NOMO-1 (cell line): ENCODE measurements at regions not wholly inside any gene's neighbourhood (a gene's known extent, or its start where the extent isn't known, plus 50 kb on each side); places are given as distances from the start of the nearest gene placed in this dataset.
"Not testable (repeated sequence)": the region's sequence is repeated elsewhere in the genome, so short reads cannot be mapped to it uniquely, and the experiment has no call there.

Source experiments
- DNase-seq, 2 experiments: peaks; one replicate each; lab custom pipeline; 2025; ENCODE audit not compliant: unreplicated experiment in 2 of 2; lab: John Stamatoyannopoulos, UW

DNA sequence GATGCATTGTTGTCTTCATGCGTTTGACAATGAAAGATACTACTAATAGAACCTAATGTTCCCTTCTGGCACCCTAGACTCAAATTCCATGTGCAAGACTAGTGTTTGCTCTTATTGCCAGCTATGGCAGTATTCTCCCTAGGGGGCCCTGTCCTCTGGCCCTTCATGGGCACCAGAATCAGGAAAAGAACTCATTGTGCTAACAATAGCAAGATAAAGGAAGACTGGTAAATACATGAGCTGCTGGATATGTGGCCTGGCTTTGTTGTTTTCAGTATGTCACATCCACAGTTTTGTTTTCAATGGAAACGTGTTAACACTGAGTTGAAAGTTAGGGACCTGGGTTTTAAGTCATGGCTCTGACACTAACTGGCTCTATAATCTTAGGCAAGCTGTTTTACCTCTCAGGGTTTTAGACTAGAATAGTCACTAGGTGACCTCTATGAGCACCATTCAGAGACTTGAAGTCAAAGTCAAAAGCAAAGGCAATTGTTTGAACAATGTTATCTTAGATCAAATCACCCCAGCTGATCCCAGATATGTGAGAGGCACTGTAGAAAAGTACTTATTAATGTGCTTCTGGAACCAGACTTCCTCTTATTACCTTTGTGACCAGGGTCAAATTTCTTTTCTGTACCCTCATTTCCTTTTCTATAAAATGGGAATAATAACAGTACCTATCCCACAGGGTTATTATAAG lies 253.7 kb upstream of the DIAPH2 start:
- DNase-seq, result no peak

DNA sequence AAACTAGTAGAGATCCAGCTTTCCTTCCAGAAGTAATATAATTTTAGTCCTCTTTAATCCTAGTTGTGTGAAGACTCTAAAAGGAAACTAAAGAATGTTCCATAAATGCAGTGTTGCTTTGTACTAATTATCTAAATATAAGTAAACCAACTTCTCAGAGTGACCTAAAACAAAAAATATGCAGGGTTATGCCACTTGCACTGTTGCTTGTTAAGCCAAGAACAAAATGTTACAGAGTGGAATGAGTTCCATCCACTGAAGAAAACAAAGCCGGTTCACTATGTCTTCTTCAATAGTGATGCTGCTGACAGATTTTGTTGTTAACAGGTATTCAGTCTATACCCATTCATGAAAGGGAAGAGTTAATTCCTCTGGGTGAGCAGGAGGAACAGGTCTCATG lies 252.0 kb upstream of the DIAPH2 start:
- no peak for DNase-seq

DNA sequence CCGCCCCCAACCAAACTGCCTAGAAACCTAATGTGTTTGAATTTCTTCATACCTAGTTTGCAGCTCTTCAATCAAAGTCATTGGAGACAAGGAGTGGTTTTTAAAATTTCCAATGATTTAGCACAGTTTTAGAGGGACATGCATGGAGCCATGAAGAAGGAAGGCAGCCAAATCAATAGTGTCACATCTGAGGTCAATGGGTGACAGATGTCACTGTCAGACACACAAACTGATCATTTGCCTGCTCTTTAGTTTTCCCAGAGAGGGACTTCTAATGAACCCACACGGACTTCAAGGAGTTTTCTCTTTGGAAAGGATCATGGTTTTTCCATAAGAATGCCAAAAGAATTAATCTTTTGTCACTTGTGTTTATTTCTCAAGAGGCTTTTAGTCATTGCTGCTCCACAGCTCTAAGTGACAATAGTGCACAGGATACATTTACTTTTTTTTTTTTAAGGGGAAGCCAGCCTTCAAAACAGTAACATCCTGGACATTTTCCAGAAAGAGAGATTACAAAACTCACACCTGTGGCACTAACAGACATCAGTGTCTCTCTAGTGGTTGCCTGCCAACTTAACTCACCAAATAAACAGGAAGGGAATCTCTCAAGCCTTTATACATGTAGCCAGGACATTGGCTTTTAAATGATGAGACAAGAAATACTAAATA lies 251.1 kb upstream of the DIAPH2 start:
- DNase-seq, result no peak

DNA sequence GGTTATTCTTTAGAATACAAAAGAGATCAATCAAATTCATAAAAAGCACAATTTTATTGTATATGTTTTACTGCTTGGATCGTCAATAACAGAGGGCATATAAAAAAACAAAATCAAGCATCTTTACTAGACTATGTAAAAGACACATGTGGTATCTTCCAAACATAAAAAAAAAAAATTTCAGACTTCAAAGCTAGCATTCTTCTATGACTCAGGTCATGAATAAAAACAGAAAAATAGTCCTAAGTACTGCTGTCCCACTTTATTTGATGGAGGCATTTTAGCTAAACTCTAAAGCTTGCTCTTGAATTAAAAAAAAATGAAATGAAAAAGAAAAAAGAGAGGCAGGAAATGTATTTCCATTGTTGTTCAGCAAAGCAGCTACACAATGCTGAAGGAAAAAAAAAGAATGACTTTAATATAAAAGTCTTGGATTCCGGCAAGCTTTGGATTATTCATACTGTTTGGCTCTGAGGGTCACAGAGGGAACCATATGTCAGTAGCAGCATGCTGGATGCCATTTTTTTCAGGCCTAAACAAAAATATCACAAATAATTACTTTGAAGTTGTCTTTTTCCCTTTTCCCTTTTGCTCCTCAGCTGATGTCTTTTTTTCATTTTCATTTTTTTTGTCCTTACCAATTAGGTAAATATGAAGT lies 249.1 kb upstream of the DIAPH2 start:
- DNase-seq, result no peak

DNA sequence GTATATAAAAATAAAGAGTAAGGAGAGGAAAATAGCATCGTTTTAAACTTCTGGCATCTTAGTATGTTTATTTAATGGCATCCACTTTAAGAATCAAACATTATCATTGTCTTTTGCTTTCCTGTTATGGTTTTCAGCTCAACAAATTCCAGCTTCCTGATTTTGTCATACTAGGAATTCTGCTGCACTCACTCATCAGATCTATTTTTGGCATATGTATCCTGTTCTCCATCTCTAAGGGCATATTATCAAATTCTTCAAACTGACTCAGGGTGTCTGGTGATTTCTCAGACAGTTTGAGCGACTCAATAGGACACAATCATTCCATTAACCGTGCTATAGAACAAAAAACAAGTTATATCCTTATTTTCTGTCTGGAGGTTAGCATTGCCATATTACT lies 248.5 kb upstream of the DIAPH2 start:
- DNase-seq, result no peak

DNA sequence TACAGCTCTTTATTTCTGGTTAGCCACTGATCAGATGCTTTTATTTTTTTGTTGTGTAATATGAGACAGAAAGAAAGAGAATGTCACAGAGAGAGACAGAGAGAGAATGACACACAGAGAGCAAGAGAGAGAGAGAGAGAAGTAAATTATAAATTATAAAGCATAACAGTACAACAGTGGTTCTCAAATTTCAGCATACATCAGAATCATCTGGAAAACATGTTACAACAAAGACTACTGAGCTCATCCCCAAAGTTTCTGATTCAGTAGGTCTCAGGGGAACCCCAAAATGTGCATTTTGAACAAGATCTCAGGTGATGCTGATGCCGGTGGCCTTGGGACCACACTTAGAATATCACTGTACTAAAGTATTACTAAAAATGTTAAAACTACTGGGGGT lies 245.8 kb upstream of the DIAPH2 start:
- no peak for DNase-seq

DNA sequence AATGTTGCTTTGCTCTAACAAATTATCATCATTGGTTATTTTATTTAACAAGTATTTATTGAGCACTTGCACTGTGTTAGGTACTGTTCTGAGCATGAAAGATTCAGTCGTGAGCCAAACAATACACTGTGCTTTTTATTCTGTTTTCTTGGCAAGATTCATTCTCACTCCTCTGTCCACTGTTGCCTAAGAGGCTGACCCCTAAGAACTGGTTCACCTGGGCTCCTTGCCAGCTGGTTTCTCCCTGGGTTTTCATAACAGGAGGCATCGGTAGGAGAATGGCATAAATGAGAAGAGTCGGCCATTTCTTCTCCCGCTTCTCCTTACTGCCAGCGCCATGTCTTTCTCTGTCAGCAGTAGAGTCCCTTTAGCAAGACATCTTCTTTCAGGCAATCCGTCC lies 243.7 kb upstream of the DIAPH2 start:
- no peak for DNase-seq

DNA sequence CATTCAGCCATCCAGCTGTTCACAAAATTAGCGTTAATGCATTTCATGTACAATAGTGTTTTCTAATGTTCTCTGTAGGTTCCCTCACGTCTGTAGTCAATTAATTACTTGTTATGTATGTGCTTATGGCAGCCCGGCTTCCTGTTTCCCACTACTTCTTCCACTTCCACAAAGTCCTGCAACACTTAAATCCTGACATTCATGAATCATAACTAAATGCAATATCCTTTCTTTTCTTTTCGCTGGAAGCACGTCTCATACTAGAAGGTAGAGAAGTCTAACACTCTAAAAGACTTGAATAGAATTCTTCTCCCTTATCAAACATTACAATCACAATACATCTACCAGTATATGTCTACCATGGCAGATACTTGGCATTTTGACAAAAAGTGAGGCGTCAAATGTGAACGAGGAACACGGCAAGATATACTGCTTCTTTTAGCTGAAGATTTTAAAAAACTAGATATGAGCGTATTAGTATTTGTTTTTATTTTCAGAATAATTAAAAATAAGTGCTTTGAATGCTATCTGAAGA lies 239.0 kb upstream of the DIAPH2 start:
- no peak for DNase-seq

DNA sequence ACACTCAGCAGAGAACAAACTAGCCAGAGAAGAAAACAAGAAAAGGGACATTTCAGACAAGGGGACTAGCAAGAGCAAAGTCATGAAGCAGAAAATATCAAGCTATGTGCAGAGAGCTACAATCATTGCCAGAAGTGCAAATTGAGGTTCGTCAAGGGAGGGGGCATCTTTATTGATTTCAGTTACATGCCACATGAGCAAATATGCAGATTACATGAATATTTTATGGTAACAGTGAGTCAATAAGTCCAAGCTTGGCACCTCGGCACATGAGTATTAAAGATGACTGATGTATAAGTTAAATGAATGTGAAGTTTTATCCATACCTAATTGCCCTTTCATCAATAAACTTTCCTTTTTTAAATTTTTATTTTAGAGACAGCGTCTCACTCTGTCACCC lies 238.1 kb upstream of the DIAPH2 start:
- DNase-seq, result no peak

DNA sequence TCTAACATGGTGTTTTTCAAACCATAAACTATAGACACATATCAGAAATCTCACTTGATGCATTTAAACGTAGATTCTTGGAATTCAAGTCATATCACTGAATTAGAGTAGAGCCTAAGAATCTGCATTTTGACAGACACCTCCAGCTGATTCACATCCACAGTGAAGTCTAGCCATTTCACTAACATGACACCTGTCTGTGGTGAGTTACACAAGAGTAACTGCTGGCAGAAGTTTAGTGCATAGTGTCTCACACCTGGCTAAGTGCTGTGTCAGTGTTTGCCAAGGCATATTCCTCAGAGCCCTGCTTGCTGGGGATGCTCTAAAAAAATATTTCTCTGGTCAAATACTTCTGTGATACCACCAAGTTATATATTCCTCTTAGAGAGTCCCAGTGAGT lies 237.5 kb upstream of the DIAPH2 start:
- no peak for DNase-seq

DNA sequence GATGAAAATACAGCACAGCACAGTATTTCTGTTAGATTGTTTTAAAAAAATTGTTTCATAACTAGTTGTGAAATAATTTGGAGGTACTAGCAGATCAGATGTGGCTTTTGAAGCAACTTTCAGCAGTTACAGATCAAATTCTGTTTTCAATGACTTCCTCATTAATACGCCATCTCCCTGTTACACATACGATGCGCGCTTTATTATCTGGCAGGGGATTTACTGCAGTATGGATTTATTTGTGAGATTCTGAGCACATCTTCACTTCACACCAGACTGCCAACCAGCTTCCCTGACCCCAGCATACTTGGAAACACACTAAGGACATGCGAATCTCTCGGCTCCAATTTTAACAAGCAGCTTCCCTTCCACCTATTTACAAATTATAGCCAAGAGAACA lies 235.5 kb upstream of the DIAPH2 start:
- DNase-seq, result peak; percentile 29 to 83

DNA sequence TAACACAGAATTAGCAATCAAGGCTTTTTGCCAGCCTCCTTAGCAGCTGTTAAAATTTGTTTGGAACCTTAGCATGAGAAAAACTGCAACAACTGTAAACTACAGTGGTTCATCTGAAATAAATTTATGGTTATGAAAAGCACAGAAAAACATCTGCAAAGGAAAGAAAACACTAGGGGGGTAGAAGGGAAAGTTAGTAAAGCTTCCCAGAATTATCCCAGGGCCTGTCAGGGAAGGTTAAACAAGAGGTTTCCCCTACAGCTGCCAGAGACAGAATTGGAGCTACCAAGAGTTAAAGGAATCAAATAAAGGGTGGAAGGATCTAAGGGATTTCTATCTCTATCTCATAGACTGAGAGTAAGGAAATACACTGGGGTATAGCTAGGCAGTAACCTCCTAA lies 234.7 kb upstream of the DIAPH2 start:
- no peak for DNase-seq

DNA sequence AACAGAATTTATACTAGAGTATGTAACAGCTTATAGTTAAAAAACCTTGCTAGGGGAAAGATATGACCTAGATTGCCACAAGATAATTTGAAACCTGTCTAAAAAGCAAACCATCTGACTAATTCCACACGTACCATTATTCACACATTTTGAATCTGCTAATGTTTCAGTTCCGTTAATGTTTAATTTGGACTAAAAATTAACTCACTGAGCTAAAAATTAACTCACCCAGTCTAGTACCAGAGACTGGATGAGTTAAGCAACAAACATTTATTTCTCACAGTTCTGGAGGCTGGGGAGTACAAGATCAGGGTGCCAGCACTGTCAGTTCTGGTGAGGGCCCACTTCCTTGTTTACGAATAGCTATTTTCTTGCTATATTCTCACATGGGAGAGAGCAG lies 231.5 kb upstream of the DIAPH2 start:
- no peak for DNase-seq

DNA sequence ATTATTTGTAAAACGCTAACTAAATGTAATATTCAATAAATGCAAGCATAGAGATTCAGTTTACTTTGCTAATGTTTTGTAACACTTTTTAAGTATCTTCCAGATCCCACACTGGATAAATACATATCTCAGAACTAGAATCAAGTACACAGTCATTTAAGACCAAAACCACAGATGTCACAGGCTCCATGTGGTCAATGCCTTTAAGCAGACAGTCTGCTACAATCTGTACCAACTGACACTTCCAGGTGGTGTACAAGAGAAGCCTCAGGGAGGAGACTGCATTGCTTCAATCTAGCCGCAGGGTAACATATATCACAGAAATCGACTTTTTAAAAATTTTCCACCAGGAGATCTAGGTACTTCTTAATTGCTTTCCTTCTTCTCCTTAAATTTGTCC lies 229.6 kb upstream of the DIAPH2 start:
- no peak for DNase-seq

DNA sequence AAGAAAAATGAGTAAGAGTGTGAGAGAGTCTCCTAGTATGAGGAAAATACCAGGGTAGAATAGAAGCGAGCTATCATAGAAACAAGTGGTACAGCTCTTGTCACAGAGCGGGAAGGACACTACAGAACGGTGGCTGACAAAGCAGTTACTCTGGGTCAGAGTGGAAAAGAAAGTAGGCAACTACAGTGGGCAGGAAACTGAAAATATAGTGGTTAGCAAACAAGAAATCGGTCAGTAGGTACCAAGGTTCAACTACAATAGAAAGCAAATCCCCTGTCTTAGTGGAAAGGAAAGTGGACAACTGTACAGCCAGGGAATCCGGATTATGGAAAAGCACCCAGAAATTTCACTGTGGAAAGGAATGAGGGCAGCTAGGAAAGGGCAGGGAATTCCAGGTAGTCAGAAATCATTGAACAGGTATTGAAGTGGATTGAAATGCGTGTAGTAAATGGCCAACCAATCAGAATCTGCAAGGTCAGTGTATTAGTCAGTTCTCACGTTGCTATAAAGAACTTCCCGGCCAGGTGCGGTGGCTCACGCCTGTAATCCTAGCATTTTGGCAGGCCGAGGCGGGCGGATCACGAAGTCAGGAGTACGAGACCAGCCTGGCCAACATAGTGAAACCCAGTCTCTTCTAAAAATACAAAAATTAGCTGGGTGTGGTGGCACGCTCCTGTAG lies 219.6 kb upstream of the DIAPH2 start:
- no peak for DNase-seq

DNA sequence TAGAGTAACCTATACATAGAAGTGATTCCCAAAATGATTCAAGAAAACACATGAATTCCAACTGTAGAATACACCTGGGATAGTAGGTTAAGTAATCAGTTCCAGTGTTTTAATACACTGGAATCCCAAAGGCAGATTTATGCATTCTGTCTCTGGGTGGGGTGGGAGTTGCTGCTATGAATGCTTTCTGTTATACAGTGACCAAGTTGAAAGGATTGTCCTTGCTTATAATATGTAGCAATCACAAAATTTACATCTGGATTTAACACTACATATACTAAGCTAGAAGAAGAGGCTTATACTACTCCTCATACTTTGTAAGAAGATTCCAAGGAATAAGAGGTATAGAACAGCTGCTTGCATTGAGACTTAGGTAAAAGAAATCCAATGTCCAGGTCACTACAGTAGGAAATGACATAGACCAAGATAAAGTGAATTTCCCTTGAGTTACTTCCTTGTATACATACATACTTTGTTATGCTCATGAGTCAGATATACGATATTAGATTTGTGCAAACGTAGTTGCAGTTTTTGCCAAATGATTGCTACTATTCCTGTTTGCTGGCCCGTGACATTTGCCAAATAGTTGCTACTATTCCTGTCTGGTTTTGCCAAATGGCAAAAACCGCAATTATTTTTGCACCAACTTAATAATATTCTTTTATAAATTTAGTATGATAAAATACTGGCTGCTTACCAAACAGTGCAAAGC lies 210.5 kb upstream of the DIAPH2 start:
- DNase-seq, result no peak

DNA sequence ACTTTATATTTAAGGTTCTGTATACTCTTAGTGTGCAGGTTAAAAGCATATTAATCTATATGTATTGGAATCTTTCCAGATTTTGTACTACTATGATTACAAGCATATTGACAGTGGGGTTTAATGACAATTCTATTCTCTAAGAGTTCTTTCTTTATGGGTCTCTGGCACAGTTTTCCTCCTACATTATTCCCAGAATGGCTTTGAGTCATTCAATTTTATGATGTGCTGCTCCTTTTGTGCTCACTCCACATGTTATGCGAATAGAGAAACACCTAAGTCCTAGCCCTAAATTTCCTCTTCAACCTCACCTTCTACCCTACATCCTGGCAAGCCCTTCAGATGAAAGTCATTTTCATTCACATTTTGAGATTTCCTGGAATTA lies 209.9 kb upstream of the DIAPH2 start:
- no peak for DNase-seq

DNA sequence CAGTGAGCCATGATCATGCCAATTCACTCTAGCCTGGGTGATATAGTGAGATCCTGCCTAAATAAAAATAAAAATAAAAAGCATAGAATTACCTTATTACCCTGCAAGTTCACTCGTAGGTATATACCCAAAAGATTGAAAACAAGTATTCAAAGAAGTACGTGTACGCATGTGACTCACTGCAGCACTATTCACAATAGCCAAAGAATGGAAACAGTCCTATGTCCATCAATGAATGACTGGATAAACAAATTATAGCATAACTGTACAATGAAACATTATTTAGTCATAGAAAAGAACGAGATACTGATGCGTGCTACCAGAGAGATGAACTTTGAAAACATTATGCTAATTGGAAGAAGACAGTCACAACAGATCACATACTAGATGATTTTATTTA lies 204.6 kb upstream of the DIAPH2 start:
- DNase-seq, result no peak

DNA sequence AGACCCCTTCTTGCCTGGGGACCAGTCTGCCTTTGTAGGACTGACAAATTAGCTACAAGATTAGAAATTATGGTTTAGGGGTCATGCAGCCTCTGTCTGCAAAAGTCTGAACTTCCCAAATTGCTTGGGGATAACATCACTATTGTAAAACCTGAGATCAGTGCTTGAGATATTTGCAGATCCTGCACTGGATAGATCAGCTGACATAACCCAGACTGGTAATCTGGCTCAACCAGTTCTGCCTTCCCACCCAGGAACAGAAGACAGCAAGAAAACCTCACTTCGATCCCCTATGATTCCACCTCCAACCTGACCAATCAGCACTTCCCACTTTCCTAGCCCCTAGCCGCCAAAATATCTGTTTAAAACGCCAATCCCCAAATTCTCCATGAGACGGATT lies 202.8 kb upstream of the DIAPH2 start:
- no peak for DNase-seq

DNA sequence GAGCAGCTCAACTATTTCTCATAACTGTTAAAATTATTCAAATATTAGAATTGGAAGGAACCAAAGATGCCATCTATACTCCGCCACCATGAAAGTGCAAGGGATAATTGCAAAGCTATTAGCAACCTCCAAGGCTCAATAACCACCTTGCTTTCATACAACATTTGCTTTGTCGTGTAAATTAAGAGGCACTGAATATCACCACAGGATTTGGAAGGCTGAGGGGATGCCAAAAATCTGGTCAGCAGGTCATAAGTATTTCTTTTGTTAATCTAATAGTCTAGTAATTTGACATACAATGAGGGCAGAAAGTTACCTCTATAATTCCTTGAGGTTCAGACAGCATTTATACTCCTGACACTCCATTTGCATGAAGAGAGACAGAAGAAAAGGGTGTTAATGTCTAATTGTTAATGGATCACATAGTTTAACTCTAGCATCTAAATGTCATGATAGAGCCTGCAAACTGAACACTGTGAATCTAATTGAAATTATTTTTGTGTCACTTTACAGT lies 200.9 kb upstream of the DIAPH2 start:
- no peak for DNase-seq

DNA sequence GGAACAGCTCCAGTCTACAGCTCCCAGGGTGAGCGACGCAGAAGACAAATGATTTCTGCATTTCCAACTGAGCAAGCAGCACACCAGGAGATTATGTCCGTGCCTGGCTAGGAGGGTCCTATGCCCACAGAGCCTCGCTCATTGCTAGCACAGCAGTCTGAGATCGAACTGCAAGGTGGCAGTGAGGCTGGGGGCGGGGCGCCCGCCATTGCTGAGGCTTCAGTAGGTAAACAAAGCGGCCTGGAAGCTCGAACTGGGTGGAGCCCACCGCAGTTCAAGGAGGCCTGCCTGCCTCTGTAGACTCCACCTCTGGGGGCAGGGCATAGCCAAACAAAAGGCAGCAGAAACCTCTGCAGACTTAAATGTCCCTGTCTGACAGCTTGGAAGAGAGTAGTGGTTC lies 198.0 kb upstream of the DIAPH2 start:
- not testable (repeated sequence) for DNase-seq
